Ascending aorta (tissue), 2 donors: ENCODE measurements at regions not wholly inside any gene's neighbourhood (a gene's known extent, or its start where the extent isn't known, plus 50 kb on each side); places are given as distances from the start of the nearest gene placed in this dataset.

Experiments
- DNase-seq, 2 donors: peaks; one replicate each; pipeline ENCODE4 v3.0.0-alpha.2; 2019; ENCODE audit warnings: low spot score in 2 of 2
- H3K27ac ChIP-seq, 2 donors: fragments of 200-600 bp; sonication (generic); one replicate each; pipeline ENCODE4 v1.5.1; 2016 to 2017; ENCODE audit warnings: mild to moderate bottlenecking in 1 of 2
- H3K27me3 ChIP-seq: fragments of 200-600 bp; sonication (generic); one replicate; pipeline ENCODE4 v1.5.1; 2017
- H3K36me3 ChIP-seq, 2 donors: fragments of 200-600 bp; sonication (generic); one replicate each; pipeline ENCODE4 v1.5.1; 2016
- H3K4me1 ChIP-seq, 2 donors: fragments of 200-600 bp; sonication (generic); one replicate each; pipeline ENCODE4 v1.5.1; 2016 to 2017; ENCODE audit warnings: mild to moderate bottlenecking in 1 of 2
- H3K4me3 ChIP-seq, 2 donors: fragments of 200-600 bp; sonication (generic); one replicate each; pipeline ENCODE4 v1.5.1; 2016 to 2017; ENCODE audit warnings: mild to moderate bottlenecking in 1 of 2
- H3K9me3 ChIP-seq, 2 donors: fragments of 200-600 bp; sonication (generic); one replicate each; pipeline ENCODE4 v1.5.1; 2016
- CTCF ChIP-seq, 3 experiments: fragments of 200-600 bp in 2 of 3; fragments of 450-650 bp in 1 of 3; sonication (generic) in 2 of 3; IDR thresholded peaks; one replicate each; pipeline ENCODE4 v1.5.1; 2016 to 2019; ENCODE audit warnings: antibody characterized with exemption in 3 of 3, mild to moderate bottlenecking in 1 of 3, moderate library complexity in 1 of 3
- intact Hi-C: fragments of 100-400 bp; cut with DNase I; formaldehyde crosslinking; loops from one replicate; pipeline ENCODE4 v1.15.1; 2023

- H3K4me3 ChIP-seq = no peak overlapping the region
- intact Hi-C loops = no loop called here
- no peaks in the 10 kb centered on the region for H3K4me1 ChIP-seq
- H3K9me3 ChIP-seq = no peaks in the 10 kb centered on the region
- H3K27ac ChIP-seq = no peak overlapping the region
- no peak for DNase-seq
- no peak for TF ChIP-seq CTCF (IDR thresholded peaks at IDR 0.05)
- H3K36me3 ChIP-seq = no peaks in the 10 kb centered on the region
- H3K27me3 ChIP-seq = no peaks in the 10 kb centered on the region
Measured at GRCh38 chr2:144328938-144329337, 191.0 kb downstream of the ZEB2 start.

- intact Hi-C loops = no loop called here
- no peak overlapping the region for H3K4me3 ChIP-seq
- no peak overlapping the region for H3K27ac ChIP-seq
- TF ChIP-seq CTCF (IDR thresholded peaks at IDR 0.05) = no peak
- H3K36me3 ChIP-seq = no peaks in the 10 kb centered on the region
- no peaks in the 10 kb centered on the region for H3K4me1 ChIP-seq
- H3K9me3 ChIP-seq = no peaks in the 10 kb centered on the region
- no peak for DNase-seq
- no peaks in the 10 kb centered on the region for H3K27me3 ChIP-seq
Measured at GRCh38 chr2:144326825-144327224, 193.1 kb downstream of the ZEB2 start.

DNA sequence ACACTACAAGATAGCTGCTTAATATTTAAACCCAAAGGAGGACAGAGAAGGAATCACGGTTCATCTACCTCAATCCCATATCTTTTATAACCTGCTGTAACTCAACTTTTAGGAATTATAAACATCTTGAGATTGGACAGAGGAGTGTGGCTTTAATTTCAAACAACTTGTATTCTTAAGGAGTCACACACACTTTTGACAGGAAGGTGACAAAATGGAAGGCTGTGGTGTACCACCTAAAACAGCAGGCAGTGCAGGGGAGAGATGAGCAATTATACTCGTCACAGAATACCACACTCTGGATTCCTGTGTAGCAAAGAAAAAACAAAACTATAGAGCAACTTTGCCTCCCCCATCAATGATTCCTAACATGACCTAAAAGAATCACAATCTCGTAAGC, 194.8 kb downstream of the ZEB2 start:
- DNase-seq = no peak
- H3K27me3 ChIP-seq = no peaks in the 10 kb centered on the region
- H3K9me3 ChIP-seq = no peaks in the 10 kb centered on the region
- no peak for TF ChIP-seq CTCF (IDR thresholded peaks at IDR 0.05)
- H3K4me3 ChIP-seq = no peak overlapping the region
- no peak overlapping the region for H3K27ac ChIP-seq
- intact Hi-C loops = no loop called here
- no peaks in the 10 kb centered on the region for H3K4me1 ChIP-seq
- H3K36me3 ChIP-seq = no peaks in the 10 kb centered on the region

- no peaks in the 10 kb centered on the region for H3K27me3 ChIP-seq
- no peaks in the 10 kb centered on the region for H3K4me1 ChIP-seq
- no peaks in the 10 kb centered on the region for H3K36me3 ChIP-seq
- H3K9me3 ChIP-seq = no peaks in the 10 kb centered on the region
- intact Hi-C loops = no loop called here
- no peak for TF ChIP-seq CTCF (IDR thresholded peaks at IDR 0.05)
- H3K27ac ChIP-seq = no peak overlapping the region
- no peak for DNase-seq
- H3K4me3 ChIP-seq = no peak overlapping the region
Measured at GRCh38 chr2:144324446-144325045, 195.4 kb downstream of the ZEB2 start.

DNA sequence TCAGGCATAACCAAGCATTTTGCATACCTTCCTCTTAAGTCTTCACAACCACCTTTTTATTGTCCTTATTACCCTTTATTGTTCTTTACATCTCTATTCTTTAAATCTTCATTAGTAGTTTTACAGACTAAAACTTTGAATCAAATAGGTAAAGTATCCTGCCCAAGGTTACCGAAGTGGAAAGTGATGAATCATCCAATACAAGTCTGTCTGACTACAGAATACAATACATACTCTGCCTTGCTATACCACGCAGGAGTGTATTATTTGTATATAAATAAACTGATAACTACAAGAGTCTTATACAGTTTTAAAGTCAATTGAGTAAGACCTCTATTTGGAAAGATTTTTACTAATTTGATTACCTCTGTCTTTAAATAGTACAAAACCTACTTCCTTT, 196.0 kb downstream of the ZEB2 start:
- no peak for DNase-seq
- Histone ChIP-seq H3K9me3 (no peaks in the 10 kb centered on the region), H3K27ac (no peak overlapping the region), H3K4me1 (no peaks in the 10 kb centered on the region), H3K4me3 (no peak overlapping the region), H3K36me3 (no peaks in the 10 kb centered on the region), H3K27me3 (no peaks in the 10 kb centered on the region)
- no peak for TF ChIP-seq CTCF (IDR thresholded peaks at IDR 0.05)
- intact Hi-C loops = no loop called here

DNA sequence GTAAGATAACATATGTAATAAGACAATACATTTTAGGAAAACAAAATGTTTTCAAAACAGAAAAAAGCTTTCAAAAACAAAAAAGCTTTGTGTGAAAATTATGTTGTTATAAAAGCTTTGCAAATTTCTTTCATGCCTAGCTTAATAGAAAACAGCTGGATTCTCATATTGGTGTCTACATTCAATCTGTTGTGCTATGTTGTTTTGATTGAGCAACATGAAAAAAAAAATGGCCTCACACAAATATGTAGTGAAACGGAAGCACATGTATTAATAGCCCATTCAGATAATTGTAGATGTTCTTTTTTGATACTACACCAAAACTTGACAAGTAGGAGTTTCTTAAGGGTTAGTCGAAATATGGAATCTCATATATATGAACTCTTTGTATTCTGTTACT, 197.5 kb downstream of the ZEB2 start:
- no peak for DNase-seq
- H3K27ac ChIP-seq = no peak overlapping the region
- H3K36me3 ChIP-seq = no peaks in the 10 kb centered on the region
- no peaks in the 10 kb centered on the region for H3K4me1 ChIP-seq
- TF ChIP-seq CTCF (IDR thresholded peaks at IDR 0.05) = no peak
- intact Hi-C loops = no loop called here
- H3K4me3 ChIP-seq = no peak overlapping the region
- H3K9me3 ChIP-seq = no peaks in the 10 kb centered on the region
- H3K27me3 ChIP-seq = no peaks in the 10 kb centered on the region
